Activated naive CD4-positive, alpha-beta T cell treated with anti-CD3 and anti-CD28 coated beads, Interleukin-2, amount 10 ng/mL, durations not matched to agents 7 days and 5 days (primary cell): ENCODE measurements at regions not wholly inside any gene's neighbourhood (a gene's known extent, or its start where the extent isn't known, plus 50 kb on each side); places are given as distances from the start of the nearest gene placed in this dataset.
"Not testable (repeated sequence)": the region's sequence is repeated elsewhere in the genome, so short reads cannot be mapped to it uniquely, and the experiment has no call there.

Experiments used
- CTCF ChIA-PET: fragments of 350-600 bp; sonication (Branson Sonifier 250); formaldehyde crosslinking; loops from one replicate; lab custom pipeline; 2021; ENCODE audit warnings: antibody characterized with exemption; lab: Charles Lee
- DNase-seq: peaks from one replicate; pipeline ENCODE4 v3.0.0-alpha.2; 2020
- H3K27ac Mint-ChIP-seq: one replicate; pipeline ENCODE4 v1.8.0; 2021; ENCODE audit warnings: mild to moderate bottlenecking, moderate library complexity, mixed read lengths
- H3K27me3 Mint-ChIP-seq: one replicate; pipeline ENCODE4 v1.8.0; 2021; ENCODE audit warnings: mild to moderate bottlenecking, mixed read lengths
- H3K36me3 Mint-ChIP-seq: one replicate; pipeline ENCODE4 v1.8.0; 2021; ENCODE audit warnings: mixed read lengths
- H3K4me1 Mint-ChIP-seq: one replicate; pipeline ENCODE4 v1.8.0; 2021; ENCODE audit warnings: mixed read lengths
- H3K4me3 Mint-ChIP-seq: one replicate; pipeline ENCODE4 v1.8.0; 2021; ENCODE audit warnings: mild to moderate bottlenecking, moderate library complexity, mixed read lengths
- H3K9me3 Mint-ChIP-seq: one replicate; pipeline ENCODE4 v1.8.0; 2021; ENCODE audit warnings: mixed read lengths

- CTCF ChIA-PET: no interaction called here
- H3K27ac Mint-ChIP-seq: no peak overlapping the region
- H3K27me3 Mint-ChIP-seq: peaks cover 3% of the 10 kb centered on the region
- no peak for DNase-seq
- H3K36me3 Mint-ChIP-seq: no peaks in the 10 kb centered on the region
- no peak overlapping the region for H3K4me3 Mint-ChIP-seq
- peaks cover 2% of the 10 kb centered on the region for H3K9me3 Mint-ChIP-seq
- H3K4me1 Mint-ChIP-seq: no peaks in the 10 kb centered on the region
Measured at GRCh38 chr6:56720882-56721281, 78.2 kb upstream of the DST start.

- H3K4me1 Mint-ChIP-seq, H3K27ac Mint-ChIP-seq, CTCF ChIA-PET, H3K4me3 Mint-ChIP-seq, H3K36me3 Mint-ChIP-seq, H3K9me3 Mint-ChIP-seq, DNase-seq, H3K27me3 Mint-ChIP-seq: not testable (repeated sequence)
Measured at GRCh38 chr6:56720202-56720601, 77.5 kb upstream of the DST start.

GRCh38 chr6:56719315-56720058, 76.8 kb upstream of the DST start:
- CTCF ChIA-PET, H3K4me3 Mint-ChIP-seq, H3K4me1 Mint-ChIP-seq, H3K27ac Mint-ChIP-seq, H3K36me3 Mint-ChIP-seq, H3K9me3 Mint-ChIP-seq, H3K27me3 Mint-ChIP-seq, DNase-seq: not testable (repeated sequence)

- Mint-ChIP-seq H3K4me1 (no peaks in the 10 kb centered on the region), H3K27ac (no peak overlapping the region), H3K27me3 (peaks cover 1% of the 10 kb centered on the region), H3K36me3 (no peaks in the 10 kb centered on the region), H3K9me3 (peaks cover 2% of the 10 kb centered on the region), H3K4me3 (no peak overlapping the region)
- DNase-seq: no peak
- CTCF ChIA-PET: no interaction called here
Measured at GRCh38 chr6:56718236-56718635, 75.5 kb upstream of the DST start.

GRCh38 chr6:56716229-56716628, 73.5 kb upstream of the DST start:
- Mint-ChIP-seq H3K4me3 (no peak overlapping the region), H3K4me1 (no peaks in the 10 kb centered on the region), H3K9me3 (peaks cover 2% of the 10 kb centered on the region), H3K27ac (no peak overlapping the region), H3K36me3 (no peaks in the 10 kb centered on the region), H3K27me3 (no peaks in the 10 kb centered on the region)
- CTCF ChIA-PET: no interaction called here
- DNase-seq: no peak

GRCh38 chr6:56715741-56716140, 73.1 kb upstream of the DST start:
- Mint-ChIP-seq H3K36me3 (no peaks in the 10 kb centered on the region), H3K27ac (no peak overlapping the region), H3K4me1 (no peaks in the 10 kb centered on the region), H3K9me3 (peaks cover 2% of the 10 kb centered on the region), H3K4me3 (no peak overlapping the region), H3K27me3 (no peaks in the 10 kb centered on the region)
- no peak for DNase-seq
- CTCF ChIA-PET: no interaction called here

GRCh38 chr6:56714982-56715456, 72.3 kb upstream of the DST start:
- peaks cover 2% of the 10 kb centered on the region for H3K9me3 Mint-ChIP-seq
- CTCF ChIA-PET: no interaction called here
- no peak overlapping the region for H3K27ac Mint-ChIP-seq
- H3K4me3 Mint-ChIP-seq: no peak overlapping the region
- no peaks in the 10 kb centered on the region for H3K27me3 Mint-ChIP-seq
- no peak for DNase-seq
- no peaks in the 10 kb centered on the region for H3K4me1 Mint-ChIP-seq
- no peaks in the 10 kb centered on the region for H3K36me3 Mint-ChIP-seq

- CTCF ChIA-PET: interaction anchor here (1.5 kb wide), 1 partner anchor 15 kb away, joined by 3 read pairs; no protein-coding TSS in a partner anchor
- Mint-ChIP-seq H3K27ac (no peak overlapping the region), H3K36me3 (no peaks in the 10 kb centered on the region), H3K4me3 (no peak overlapping the region), H3K9me3 (no peaks in the 10 kb centered on the region), H3K4me1 (no peaks in the 10 kb centered on the region), H3K27me3 (peaks cover 3% of the 10 kb centered on the region)
- DNase-seq: no peak
Measured at GRCh38 chr6:56714273-56714672, 71.6 kb upstream of the DST start.

- peaks cover 3% of the 10 kb centered on the region for H3K27me3 Mint-ChIP-seq
- H3K4me3 Mint-ChIP-seq: no peak overlapping the region
- H3K36me3 Mint-ChIP-seq: no peaks in the 10 kb centered on the region
- H3K9me3 Mint-ChIP-seq: no peaks in the 10 kb centered on the region
- no peak for DNase-seq
- CTCF ChIA-PET: interaction anchor here (1.0 to 1.9 kb wide), 3 partner anchors 14 to 603 kb away, joined by 3 to 5 read pairs (median 3); no protein-coding TSS in a partner anchor
- no peak overlapping the region for H3K27ac Mint-ChIP-seq
- no peaks in the 10 kb centered on the region for H3K4me1 Mint-ChIP-seq
Measured at GRCh38 chr6:56713254-56713672, 70.6 kb upstream of the DST start.

GRCh38 chr6:56710967-56711366, 68.3 kb upstream of the DST start:
- Mint-ChIP-seq H3K36me3 (no peaks in the 10 kb centered on the region), H3K4me1 (no peaks in the 10 kb centered on the region), H3K9me3 (no peaks in the 10 kb centered on the region), H3K4me3 (no peak overlapping the region), H3K27ac (no peak overlapping the region), H3K27me3 (peaks cover 3% of the 10 kb centered on the region)
- no peak for DNase-seq
- CTCF ChIA-PET: interaction anchor here (2.9 kb wide), 1 partner anchor 141 kb away, joined by 23 read pairs; no protein-coding TSS in a partner anchor

- H3K36me3 Mint-ChIP-seq: no peaks in the 10 kb centered on the region
- H3K4me1 Mint-ChIP-seq: no peaks in the 10 kb centered on the region
- DNase-seq: no peak
- H3K9me3 Mint-ChIP-seq: no peaks in the 10 kb centered on the region
- CTCF ChIA-PET: interaction anchor here (0.6 to 2.9 kb wide), 10 partner anchors 12 to 607 kb away, joined by 3 to 23 read pairs (median 3); partner anchors contain the start of gene PRIM2
- H3K27ac Mint-ChIP-seq: no peak overlapping the region
- peaks cover 3% of the 10 kb centered on the region for H3K27me3 Mint-ChIP-seq
- H3K4me3 Mint-ChIP-seq: no peak overlapping the region
Measured at GRCh38 chr6:56709650-56710049, 67.0 kb upstream of the DST start.

- no peaks in the 10 kb centered on the region for H3K36me3 Mint-ChIP-seq
- peaks cover 3% of the 10 kb centered on the region for H3K27me3 Mint-ChIP-seq
- no peaks in the 10 kb centered on the region for H3K4me1 Mint-ChIP-seq
- DNase-seq: no peak
- no peaks in the 10 kb centered on the region for H3K9me3 Mint-ChIP-seq
- CTCF ChIA-PET: interaction anchor here (1.2 to 2.9 kb wide), 8 partner anchors 17 to 608 kb away, joined by 3 to 23 read pairs (median 3); partner anchors contain the start of gene PRIM2
- H3K4me3 Mint-ChIP-seq: no peak overlapping the region
- no peak overlapping the region for H3K27ac Mint-ChIP-seq
Measured at GRCh38 chr6:56708810-56709597, 66.3 kb upstream of the DST start.

GRCh38 chr6:56706981-56707726, 64.5 kb upstream of the DST start:
- Mint-ChIP-seq H3K4me3 (no peak overlapping the region), H3K36me3 (no peaks in the 10 kb centered on the region), H3K27me3 (peaks cover 3% of the 10 kb centered on the region), H3K9me3 (no peaks in the 10 kb centered on the region), H3K4me1 (no peaks in the 10 kb centered on the region), H3K27ac (no peak overlapping the region)
- CTCF ChIA-PET: interaction anchor here (0.9 kb wide), 1 partner anchor 144 kb away, joined by 3 read pairs; no protein-coding TSS in a partner anchor
- DNase-seq: no peak
